ENCODE measurements at regions not wholly inside any gene's neighbourhood (a gene's known extent, or its start where the extent isn't known, plus 50 kb on each side); places are given as distances from the start of the nearest gene placed in this dataset.

DNA sequence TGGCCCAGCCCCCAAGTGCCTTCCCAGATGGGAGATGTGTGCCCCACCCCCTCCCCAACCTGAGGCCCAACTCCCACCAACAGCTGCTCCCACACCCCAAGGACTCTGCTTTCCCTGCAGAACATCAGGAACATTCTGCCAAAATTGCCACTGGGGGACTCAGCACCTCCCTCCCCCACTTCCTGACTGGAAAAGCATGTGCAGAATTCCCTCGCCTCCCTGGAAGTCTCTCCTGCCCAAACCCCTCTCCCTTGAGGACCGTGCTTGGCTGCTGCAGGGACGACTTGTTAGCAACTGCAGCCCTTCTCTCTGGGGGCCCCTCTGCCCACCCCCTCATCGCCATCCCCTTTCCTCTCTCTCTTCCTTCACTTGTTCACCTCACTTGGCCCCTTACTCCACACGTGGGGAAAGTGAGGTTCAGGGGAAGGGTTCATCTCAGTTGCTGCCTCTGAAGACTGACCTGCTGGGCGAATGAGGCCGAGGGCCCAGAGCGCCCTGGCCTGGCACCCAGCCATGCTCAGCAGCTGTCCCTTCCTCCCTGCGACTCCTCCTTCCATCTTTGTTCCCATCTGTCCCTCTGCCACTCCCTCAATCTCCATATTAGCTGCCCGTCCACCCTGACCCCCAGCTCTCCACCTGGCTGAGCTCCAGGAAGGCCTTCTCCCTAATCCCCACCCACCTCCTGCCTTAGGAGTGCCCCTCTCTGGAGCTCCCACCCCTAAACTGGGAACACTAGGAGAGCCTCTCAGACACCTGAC lies 105.1 kb downstream of the CHST1 start:
- TF ChIP-seq TARDBP (IDR thresholded peaks at IDR 0.05) (no peak), ZNF384 (IDR thresholded peaks at IDR 0.05) (no peak), HDGF (IDR thresholded peaks at IDR 0.05; ENCODE audit: borderline replicate concordance) (no peak), SP1 (IDR thresholded peaks at IDR 0.05) (no peak), L3MBTL2 (conservative IDR thresholded peaks at IDR 0.05) (no peak), SUZ12 (IDR thresholded peaks at IDR 0.05) (no peak), FOXA1 (IDR thresholded peaks at IDR 0.05) (no peak), NFRKB (IDR thresholded peaks at IDR 0.05) (no peak), PKNOX1 (IDR thresholded peaks at IDR 0.05) (no peak), ELF4 (IDR thresholded peaks at IDR 0.05) (no peak), FOXK2 (IDR thresholded peaks at IDR 0.05) (no peak), CTBP1 (IDR thresholded peaks at IDR 0.05; ENCODE audit: borderline replicate concordance) (no peak), LEF1 (IDR thresholded peaks at IDR 0.05; ENCODE audit: borderline replicate concordance) (no peak), ARNT (IDR thresholded peaks at IDR 0.05) (no peak), BHLHE40 (IDR thresholded peaks at IDR 0.05; ENCODE audit: borderline replicate concordance) (no peak), FOXM1 (IDR thresholded peaks at IDR 0.05; ENCODE audit: borderline replicate concordance) (no peak)
- ChIA-PET CTCF (no interaction called here), POLR2A (no interaction called here)
- no peak for DNase-seq (ENCODE audit: extremely low spot score)

GRCh38 chr11:45556851-45557707 lies 108.3 kb downstream of the CHST1 start:
- no peak for DNase-seq (ENCODE audit: extremely low spot score)
- TF ChIP-seq L3MBTL2 (conservative IDR thresholded peaks at IDR 0.05) (no peak), NFRKB (IDR thresholded peaks at IDR 0.05) (no peak), CTBP1 (IDR thresholded peaks at IDR 0.05; ENCODE audit: borderline replicate concordance) (no peak), ARNT (IDR thresholded peaks at IDR 0.05) (no peak), HDGF (IDR thresholded peaks at IDR 0.05; ENCODE audit: borderline replicate concordance) (no peak), ZNF384 (IDR thresholded peaks at IDR 0.05) (no peak), SUZ12 (IDR thresholded peaks at IDR 0.05) (no peak), SP1 (IDR thresholded peaks at IDR 0.05) (no peak), ELF4 (IDR thresholded peaks at IDR 0.05) (no peak), BHLHE40 (IDR thresholded peaks at IDR 0.05; ENCODE audit: borderline replicate concordance) (no peak), FOXM1 (IDR thresholded peaks at IDR 0.05; ENCODE audit: borderline replicate concordance) (no peak), TARDBP (IDR thresholded peaks at IDR 0.05) (no peak), FOXA1 (IDR thresholded peaks at IDR 0.05) (no peak), LEF1 (IDR thresholded peaks at IDR 0.05; ENCODE audit: borderline replicate concordance) (no peak), FOXK2 (IDR thresholded peaks at IDR 0.05) (no peak), PKNOX1 (IDR thresholded peaks at IDR 0.05) (no peak)
- POLR2A ChIA-PET = interaction anchor here (1.3 kb wide), 1 partner anchor 16 kb away, joined by 3 read pairs; no protein-coding TSS in a partner anchor
- CTCF ChIA-PET = interaction anchor here (1.0 kb wide), 1 partner anchor 215 kb away, joined by 3 read pairs; no protein-coding TSS in a partner anchor

- CTCF ChIA-PET = no interaction called here
- no peak for DNase-seq (ENCODE audit: extremely low spot score)
- TF ChIP-seq FOXA1 (IDR thresholded peaks at IDR 0.05) (no peak), PKNOX1 (IDR thresholded peaks at IDR 0.05) (no peak), ZNF384 (IDR thresholded peaks at IDR 0.05) (no peak), FOXK2 (IDR thresholded peaks at IDR 0.05) (no peak), BHLHE40 (IDR thresholded peaks at IDR 0.05; ENCODE audit: borderline replicate concordance) (no peak), HDGF (IDR thresholded peaks at IDR 0.05; ENCODE audit: borderline replicate concordance) (no peak)
- POLR2A ChIA-PET = no interaction called here
Observed at GRCh38 chr11:45554230-45554967, 111.0 kb downstream of the CHST1 start.

- POLR2A ChIA-PET = no interaction called here
- CTCF ChIA-PET = no interaction called here
- no peak for DNase-seq (ENCODE audit: extremely low spot score)
- TF ChIP-seq BHLHE40 (IDR thresholded peaks at IDR 0.05; ENCODE audit: borderline replicate concordance) = no peak
- no peak for TF ChIP-seq CTBP1 (IDR thresholded peaks at IDR 0.05; ENCODE audit: borderline replicate concordance)
- no peak for TF ChIP-seq ARNT (IDR thresholded peaks at IDR 0.05)
- no peak for TF ChIP-seq TARDBP (IDR thresholded peaks at IDR 0.05)
- TF ChIP-seq ELF4 (IDR thresholded peaks at IDR 0.05) = no peak
- TF ChIP-seq FOXM1 (IDR thresholded peaks at IDR 0.05; ENCODE audit: borderline replicate concordance) = no peak
- no peak for TF ChIP-seq SUZ12 (IDR thresholded peaks at IDR 0.05)
- TF ChIP-seq FOXK2 (IDR thresholded peaks at IDR 0.05) = no peak
- TF ChIP-seq SP1 (IDR thresholded peaks at IDR 0.05) = no peak
- no peak for TF ChIP-seq HDGF (IDR thresholded peaks at IDR 0.05; ENCODE audit: borderline replicate concordance)
- TF ChIP-seq L3MBTL2 (conservative IDR thresholded peaks at IDR 0.05) = no peak
- TF ChIP-seq ZNF384 (IDR thresholded peaks at IDR 0.05) = no peak
- TF ChIP-seq FOXA1 (IDR thresholded peaks at IDR 0.05) = no peak
- no peak for TF ChIP-seq PKNOX1 (IDR thresholded peaks at IDR 0.05)
Observed at GRCh38 chr11:45553383-45553936, 112.0 kb downstream of the CHST1 start.
